Body of pancreas (tissue), 4 donors: ENCODE measurements at regions not wholly inside any gene's neighbourhood (a gene's known extent, or its start where the extent isn't known, plus 50 kb on each side); places are given as distances from the start of the nearest gene placed in this dataset.
"Not testable (repeated sequence)": the region's sequence is repeated elsewhere in the genome, so short reads cannot be mapped to it uniquely, and the experiment has no call there.

Source experiments
- ATAC-seq: fragments of 150-250 bp; one replicate; pipeline ENCODE4 v1.9.1; 2016
- DNase-seq, 4 donors: peaks; one replicate each; pipeline ENCODE4 v3.0.0-alpha.2; 2019
- H3K27ac ChIP-seq, 4 donors: fragments of 200-600 bp; sonication (generic); 1 replicate in 3 of 4; 2 replicates in 1 of 4; pipeline versions ENCODE4 v1.5.1 to v1.6.1; 2016 to 2019; ENCODE audit warnings: mild to moderate bottlenecking in 1 of 4, mixed read lengths in 1 of 4, moderate library complexity in 1 of 4
- H3K27me3 ChIP-seq, 2 donors: fragments of 200-600 bp; sonication (generic); one replicate each; pipeline ENCODE4 v1.6.0; 2016; ENCODE audit warnings: mild to moderate bottlenecking in 1 of 2
- H3K36me3 ChIP-seq, 2 donors: fragments of 200-600 bp; sonication (generic); replicated peaks in 1 of 2; 2 replicates each; pipeline ENCODE4 v1.5.1; 2016; ENCODE audit warnings: low read depth in 2 of 2; ENCODE audit not compliant: insufficient read depth in 1 of 2
- H3K4me1 ChIP-seq: fragments of 200-600 bp; sonication (generic); one replicate; pipeline ENCODE4 v1.6.0; 2016
- H3K4me3 ChIP-seq, 2 donors: fragments of 200-600 bp; sonication (generic); 1 replicate in 1 of 2; 2 replicates in 1 of 2; pipeline ENCODE4 v1.5.1; 2016 to 2019
- H3K9me3 ChIP-seq, 3 donors: fragments of 200-600 bp; sonication (generic); 1 replicate in 2 of 3; 2 replicates in 1 of 3; pipeline ENCODE4 v1.5.1; 2016
- CTCF ChIP-seq, 7 experiments: fragments of 450-650 bp in 4 of 7; fragments of 200-600 bp in 3 of 7; sonication (generic) in 3 of 7; IDR thresholded peaks; one replicate each; pipeline ENCODE4 v1.5.1; 2016 to 2019; ENCODE audit warnings: antibody characterized with exemption in 7 of 7
- POLR2A ChIP-seq, 3 donors: fragments of 450-650 bp; IDR thresholded peaks; one replicate each; pipeline ENCODE4 v1.6.1; 2016; ENCODE audit warnings: antibody characterized with exemption in 3 of 3, mild to moderate bottlenecking in 2 of 3
- WGBS, 2 donors: methylation state at CpG; one replicate each; pipeline ENCODE4 v1.1.5; 2017; 5-methylcytosine and 5-hydroxymethylcytosine counted together
- intact Hi-C: fragments of 100-400 bp; cut with DNase I; formaldehyde crosslinking; loops from one replicate; pipeline ENCODE4 v1.15.1; 2023

GRCh38 chr2:132220589-132220988 is 58.8 kb upstream of the ANKRD30BL start:
- H3K9me3 ChIP-seq, H3K27ac ChIP-seq, ATAC-seq, H3K4me1 ChIP-seq, H3K4me3 ChIP-seq, DNase-seq, H3K27me3 ChIP-seq, H3K36me3 ChIP-seq, intact Hi-C loops: not testable (repeated sequence)
- WGBS, 2 donors: 94 to 97% methylated on average over 16 of the region's 28 CpGs

GRCh38 chr2:132221886-132222285 is 60.1 kb upstream of the ANKRD30BL start:
- intact Hi-C loops, H3K27me3 ChIP-seq, H3K27ac ChIP-seq, H3K36me3 ChIP-seq, H3K9me3 ChIP-seq, ATAC-seq, H3K4me3 ChIP-seq, DNase-seq, H3K4me1 ChIP-seq: not testable (repeated sequence)
- no CpG with 5 or more reads among the region's 30 CpGs for WGBS, 2 donors

- DNase-seq: no peak
- H3K4me3 ChIP-seq: no peak overlapping the region
- 85% methylated on average over 21 to 24 of the region's 38 CpGs for WGBS, 2 donors
- H3K9me3 ChIP-seq: no peaks in the 10 kb centered on the region
- ATAC-seq: no peak
- H3K36me3 ChIP-seq: no peaks in the 10 kb centered on the region
- H3K4me1 ChIP-seq: peaks cover 9% of the 10 kb centered on the region
- H3K27me3 ChIP-seq: peaks cover 0 to 9% of the 10 kb centered on the region in 2 donors
- H3K27ac ChIP-seq: no peak overlapping the region
- TF ChIP-seq POLR2A (IDR thresholded peaks at IDR 0.05) (no peak), CTCF (IDR thresholded peaks at IDR 0.05) (no peak)
- intact Hi-C loops: no loop called here
Observed at GRCh38 chr2:132252191-132252893, 90.6 kb upstream of the ANKRD30BL start.

- Histone ChIP-seq H3K27me3 (peaks cover 0 to 13% of the 10 kb centered on the region in 2 donors), H3K4me3 (no peak overlapping the region), H3K36me3 (no peaks in the 10 kb centered on the region), H3K27ac (no peak overlapping the region), H3K4me1 (peaks cover 14% of the 10 kb centered on the region), H3K9me3 (no peaks in the 10 kb centered on the region)
- ATAC-seq (no peak), DNase-seq (no peak)
- WGBS, 2 donors: 91% methylated on average over 9 to 12 of the region's 17 CpGs
- intact Hi-C loops: no loop called here
- TF ChIP-seq CTCF (IDR thresholded peaks at IDR 0.05) (no peak), POLR2A (IDR thresholded peaks at IDR 0.05) (no peak)
Observed at GRCh38 chr2:132252894-132253264, 91.1 kb upstream of the ANKRD30BL start.

- WGBS, 2 donors: 87 to 91% methylated on average over 13 to 37 of the region's 50 CpGs
- Histone ChIP-seq H3K27me3 (peaks cover 0 to 16% of the 10 kb centered on the region in 2 donors), H3K9me3 (no peaks in the 10 kb centered on the region), H3K36me3 (no peaks in the 10 kb centered on the region), H3K4me1 (peaks cover 15% of the 10 kb centered on the region), H3K27ac (no peak overlapping the region), H3K4me3 (no peak overlapping the region)
- TF ChIP-seq CTCF (IDR thresholded peaks at IDR 0.05) (no peak), POLR2A (IDR thresholded peaks at IDR 0.05) (no peak)
- DNase-seq: no peak
- ATAC-seq: no peak
- intact Hi-C loops: no loop called here
Observed at GRCh38 chr2:132253496-132254305, 91.9 kb upstream of the ANKRD30BL start.

DNA sequence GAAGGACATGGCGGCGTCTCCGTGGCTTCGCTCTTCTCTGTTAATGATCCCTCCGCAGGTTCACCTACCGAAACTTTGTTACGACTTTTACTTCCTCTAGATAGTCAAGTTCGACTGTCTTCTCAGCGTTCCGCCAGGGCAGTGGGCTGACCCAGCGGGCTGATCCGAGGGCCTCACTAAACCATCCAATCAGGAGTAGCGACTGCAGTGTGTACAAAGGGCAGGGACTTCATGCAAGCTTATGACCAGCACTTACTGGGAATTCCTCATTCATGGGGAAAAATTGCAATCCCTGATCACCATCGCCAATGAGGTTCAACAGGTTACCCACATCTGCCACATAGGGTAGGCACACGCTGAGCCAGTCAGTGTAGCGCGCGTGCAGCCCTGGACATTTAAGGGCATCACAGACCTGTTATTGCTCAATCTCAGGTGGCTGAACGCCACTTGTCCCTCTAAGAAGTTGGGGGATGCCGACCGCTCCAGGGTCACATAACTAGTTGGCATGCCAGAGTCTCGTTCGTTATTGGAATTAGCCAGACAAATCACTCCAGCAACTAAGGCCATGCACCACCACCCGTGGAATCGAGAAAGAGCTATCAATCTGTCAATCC is 92.7 kb upstream of the ANKRD30BL start:
- H3K9me3 ChIP-seq, H3K27ac ChIP-seq, H3K4me3 ChIP-seq, DNase-seq, H3K36me3 ChIP-seq, ATAC-seq, intact Hi-C loops: not testable (repeated sequence)
- peaks cover 15% of the 10 kb centered on the region for H3K4me1 ChIP-seq
- H3K27me3 ChIP-seq: peaks cover 0 to 16% of the 10 kb centered on the region in 2 donors
- 88 to 91% methylated on average over 14 to 25 of the region's 25 CpGs for WGBS, 2 donors
